Erythroblast (primary cell): ENCODE measurements at regions not wholly inside any gene's neighbourhood (a gene's known extent, or its start where the extent isn't known, plus 50 kb on each side); places are given as distances from the start of the nearest gene placed in this dataset.
"Not testable (repeated sequence)": the region's sequence is repeated elsewhere in the genome, so short reads cannot be mapped to it uniquely, and the experiment has no call there.

ENCODE experiments used
- DNase-seq, 2 experiments: peaks; one replicate each; lab custom pipeline; 2025; lab: John Stamatoyannopoulos, UW
- GATA1 ChIP-seq: IDR thresholded peaks from 2 replicates; pipeline ENCODE4 v1.6.1; 2011; ENCODE audit warnings: low read depth, mild to moderate bottlenecking, control low read depth, low read length, moderate library complexity
- POLR2A ChIP-seq: IDR thresholded peaks from 2 replicates; pipeline ENCODE4 v1.6.1; 2011; ENCODE audit warnings: mild to moderate bottlenecking, low read length

DNA sequence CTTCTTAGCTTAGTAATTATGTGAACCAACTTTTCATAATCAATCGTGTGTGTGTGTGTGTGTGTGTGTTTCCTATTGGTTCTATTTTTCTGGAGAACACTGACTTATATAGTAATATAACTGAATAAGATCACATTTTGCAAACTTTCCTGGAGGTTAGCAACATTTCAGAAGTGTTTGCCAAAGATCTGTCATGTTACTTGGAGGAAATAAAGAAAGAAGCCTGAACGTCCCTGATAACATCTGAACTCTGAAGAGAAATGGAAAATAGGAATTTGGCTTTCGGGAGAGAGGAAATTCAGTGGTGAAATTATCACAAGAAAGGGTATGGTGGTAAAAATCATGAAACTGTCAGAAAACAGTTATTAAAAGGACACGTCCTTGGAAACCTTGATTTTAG, 984.4 kb upstream of the AUTS2 start:
- TF ChIP-seq POLR2A (no peak), GATA1 (no peak)
- DNase-seq = no peak

DNA sequence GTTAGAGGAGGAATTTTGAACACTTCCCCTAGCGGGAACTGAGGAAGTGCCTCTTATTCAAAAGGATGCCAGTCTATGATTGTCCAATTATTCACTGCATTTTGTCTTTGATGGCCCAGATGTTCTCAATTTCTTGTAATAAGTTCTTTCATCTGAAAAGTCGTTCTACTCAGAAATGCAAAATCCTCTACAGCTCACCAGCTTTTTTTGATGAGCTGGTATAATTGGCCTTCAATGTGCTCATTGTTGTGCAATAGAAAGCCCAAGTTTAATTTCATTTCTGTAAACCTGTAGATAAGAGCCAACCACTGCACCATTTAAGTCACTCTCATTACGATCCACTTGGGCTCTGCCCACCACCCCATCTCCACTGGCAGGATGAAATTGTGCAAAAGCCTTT, 978.7 kb upstream of the AUTS2 start:
- DNase-seq = no peak
- TF ChIP-seq POLR2A = no peak
- TF ChIP-seq GATA1 = no peak

GRCh38 chr7:68622500-68622899, 975.8 kb upstream of the AUTS2 start:
- no peak for DNase-seq
- TF ChIP-seq GATA1 (no peak), POLR2A (no peak)

DNA sequence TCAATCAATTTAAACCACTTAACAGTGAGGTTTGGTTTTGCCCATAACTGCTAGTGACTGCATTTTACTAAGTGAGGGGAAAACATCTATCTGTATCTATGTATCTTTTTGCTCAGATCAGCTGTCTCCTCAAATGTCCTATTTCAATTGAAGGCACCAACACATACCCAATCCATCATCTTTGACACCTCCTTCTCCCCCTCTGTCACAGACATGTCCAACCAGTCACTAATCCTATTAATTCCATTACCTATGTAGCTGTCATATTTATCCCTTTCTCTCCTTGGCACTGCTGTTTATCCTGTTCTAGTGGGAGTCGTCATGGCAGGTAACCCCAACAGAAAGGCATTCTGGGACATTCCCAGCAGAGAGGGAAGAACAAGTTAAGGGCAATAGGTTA, 975.2 kb upstream of the AUTS2 start:
- TF ChIP-seq GATA1 (no peak), POLR2A (no peak)

GRCh38 chr7:68627247-68627864, 970.9 kb upstream of the AUTS2 start:
- DNase-seq = no peak
- TF ChIP-seq POLR2A (no peak), GATA1 (no peak)

More for the DNA sequence above, 975.2 kb upstream of the AUTS2 start:
- no peak for DNase-seq

DNA sequence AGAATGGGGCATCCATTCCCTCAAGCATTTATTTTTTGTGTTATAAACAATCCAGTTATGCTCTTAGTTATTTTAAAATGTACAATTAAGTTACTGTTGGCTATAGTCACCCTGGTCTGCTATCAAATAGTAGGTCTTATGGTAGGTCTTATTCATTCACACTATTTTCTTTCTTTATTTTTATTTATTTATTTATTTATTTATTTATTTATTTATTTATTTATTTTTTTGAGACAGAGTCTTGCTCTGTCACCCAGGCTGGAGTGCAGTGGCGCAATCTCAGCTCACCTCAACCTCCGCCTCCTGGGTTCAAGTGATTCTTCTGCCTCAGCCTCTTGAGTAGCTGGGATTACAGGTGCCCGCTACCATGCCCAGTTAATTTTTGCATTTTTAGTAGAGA, 967.4 kb upstream of the AUTS2 start:
- not testable (repeated sequence) for DNase-seq

DNA sequence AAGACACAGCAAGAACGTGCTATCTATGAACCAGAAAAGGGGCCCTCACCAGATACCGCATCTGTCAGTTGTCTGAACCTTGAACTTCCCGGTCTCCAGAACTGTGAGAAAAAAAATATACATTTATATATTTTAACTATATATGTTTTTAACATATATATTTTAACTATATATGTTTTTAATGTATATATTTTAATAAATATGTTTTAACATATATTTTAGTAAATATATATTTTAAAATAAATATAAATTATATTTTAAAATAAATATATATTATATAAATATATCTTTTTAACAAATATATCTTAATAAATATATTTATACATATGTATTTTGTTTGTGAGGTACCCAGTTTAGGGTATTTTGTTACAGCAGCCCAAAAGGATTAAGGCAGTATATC, 958.2 kb upstream of the AUTS2 start:
- TF ChIP-seq POLR2A (no peak), GATA1 (no peak)
- no peak for DNase-seq

GRCh38 chr7:68642727-68643126, 955.5 kb upstream of the AUTS2 start:
- DNase-seq = no peak
- TF ChIP-seq POLR2A (no peak), GATA1 (no peak)

- no peak for DNase-seq
- TF ChIP-seq POLR2A (no peak), GATA1 (no peak)
These were observed 934.9 kb upstream of the AUTS2 start for GRCh38 chr7:68663392-68663791.

DNA sequence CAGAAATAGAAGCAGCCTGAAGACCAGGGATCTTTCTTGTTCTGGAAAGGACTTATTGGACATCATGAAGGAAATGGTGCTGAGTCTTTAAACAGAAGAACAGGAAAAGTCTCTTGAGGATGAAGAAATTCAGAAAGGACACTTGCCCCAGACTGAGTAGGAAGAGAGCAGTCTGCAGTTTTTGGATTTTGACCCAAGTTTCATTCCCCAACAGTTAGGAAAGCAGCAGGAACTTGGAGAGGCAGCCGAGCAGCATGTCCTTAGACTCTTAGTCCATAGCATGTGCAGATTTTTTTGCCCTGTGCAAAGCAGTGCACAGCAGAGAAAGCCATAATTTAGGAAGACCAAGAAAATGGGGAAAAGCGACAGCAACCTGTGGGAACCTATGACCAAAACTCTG, 927.2 kb upstream of the AUTS2 start:
- TF ChIP-seq POLR2A = no peak
- TF ChIP-seq GATA1 = no peak
- DNase-seq = no peak

GRCh38 chr7:68671671-68672070, 926.6 kb upstream of the AUTS2 start:
- no peak for TF ChIP-seq POLR2A
- TF ChIP-seq GATA1 = no peak
- DNase-seq = no peak

GRCh38 chr7:68674826-68675225, 923.4 kb upstream of the AUTS2 start:
- DNase-seq = no peak
- no peak for TF ChIP-seq GATA1
- no peak for TF ChIP-seq POLR2A

DNA sequence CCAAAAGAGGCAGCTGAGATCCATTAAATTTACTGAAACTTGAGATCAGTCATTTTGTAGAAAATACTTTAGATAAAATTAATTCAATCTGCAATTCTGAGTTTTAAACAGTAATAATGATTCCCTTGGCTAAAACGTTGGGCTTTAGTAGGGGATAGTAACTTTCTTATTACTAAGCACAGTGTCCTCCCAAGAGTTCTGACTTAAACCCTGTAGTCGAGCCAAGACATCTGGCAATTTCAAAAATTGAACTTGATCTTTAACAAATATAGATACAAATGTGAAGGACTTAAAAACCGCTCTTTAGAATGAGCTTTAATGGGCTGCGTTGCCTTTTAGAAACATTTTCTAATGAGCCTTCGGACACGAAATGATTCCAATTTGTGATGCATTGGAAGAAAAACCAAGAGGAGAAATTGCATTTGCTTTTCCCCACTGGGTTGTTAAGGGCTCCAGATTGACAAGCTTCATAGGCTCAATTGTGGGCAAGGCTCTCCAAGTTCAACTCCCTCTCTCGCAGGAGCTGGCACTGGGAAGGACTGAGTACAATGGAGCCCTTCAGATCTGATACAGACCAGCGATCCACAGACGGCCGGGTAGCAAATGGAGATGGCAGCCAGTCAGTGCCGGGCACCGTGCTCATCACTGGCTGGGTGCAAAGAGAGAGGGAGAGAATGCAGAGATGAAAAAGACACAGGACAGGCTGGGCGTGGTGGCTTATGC, 921.3 kb upstream of the AUTS2 start:
- no peak for DNase-seq
- TF ChIP-seq POLR2A (no peak), GATA1 (no peak)

GRCh38 chr7:68678196-68678595, 920.1 kb upstream of the AUTS2 start:
- TF ChIP-seq POLR2A (no peak), GATA1 (no peak)
- DNase-seq = no peak
